HCT116 (cell line): ENCODE measurements at regions not wholly inside any gene's neighbourhood (a gene's known extent, or its start where the extent isn't known, plus 50 kb on each side); places are given as distances from the start of the nearest gene placed in this dataset.

Experiments used
- ATAC-seq: fragments of 200-7000 bp; cut with Tn5 transposase; 2 replicates; pipeline ENCODE4 v1.9.1; 2020; ENCODE audit warnings: mild to moderate bottlenecking, moderate library complexity
- BruUV-seq: library from RNA; stranded (reverse); fragments of 400-500 nt; replicated peaks from 2 replicates; lab custom pipeline; 2021; lab: Mats Ljungman, UMichigan
- CTCF ChIA-PET: fragments of 300-600 bp; sonication (Branson Sonifier 250); formaldehyde crosslinking; loops from one replicate; lab custom pipeline; 2021; ENCODE audit warnings: antibody characterized with exemption; lab: Charles Lee
- POLR2A ChIA-PET: fragments of 300-600, 350-600 bp; sonication (Branson Sonifier 250); formaldehyde crosslinking; loops from one replicate; lab custom pipeline; 2021; ENCODE audit warnings: antibody characterized with exemption; lab: Charles Lee
- RAD21 ChIA-PET, 2 experiments: fragments of 300-600 bp; sonication (Branson Sonifier 250); formaldehyde crosslinking; loops; one replicate each; lab custom pipeline; 2023; ENCODE audit warnings: low total read pairs in 2 of 2; ENCODE audit not compliant: uncharacterized antibody in 2 of 2, unreplicated experiment in 2 of 2, low non-redundant PET in 1 of 2; lab: Charles Lee
- DNase-seq: peaks from one replicate; pipeline ENCODE4 v3.0.0-alpha.2; 2010; ENCODE audit warnings: low read depth, low spot score
- H2AFZ ChIP-seq: fragments of 200-600 bp; shearing (Covaris generic), sonication (generic); 2 replicates; pipeline ENCODE4 v1.6.1; 2017; ENCODE audit warnings: low read depth, mixed run types, mixed read lengths, antibody characterized with exemption, low read length; ENCODE audit not compliant: poor library complexity, severe bottlenecking
- H3K27ac ChIP-seq: 2 replicates; pipeline ENCODE4 v1.5.1; 2012; ENCODE audit warnings: low read depth, low read length
- H3K27me3 ChIP-seq: fragments of 200-600 bp; sonication (generic); 2 replicates; pipeline ENCODE4 v1.6.1; 2016; ENCODE audit warnings: mixed run types, low read length, mixed read lengths; ENCODE audit not compliant: insufficient read depth
- H3K36me3 ChIP-seq, 2 experiments: fragments of 200-500 bp in 1 of 2; fragments of 200-600 bp in 1 of 2; sonication (Bioruptor generic) in 1 of 2; sonication (generic) in 1 of 2; 2 replicates each; pipeline versions ENCODE4 v1.5.1 to v1.6.1; 2014 to 2016; ENCODE audit warnings: low read length in 2 of 2, inconsistent platforms in 1 of 2, mixed read lengths in 1 of 2, mixed run types in 1 of 2; ENCODE audit not compliant: insufficient read depth in 2 of 2, control insufficient read depth in 1 of 2
- H3K4me1 ChIP-seq, 2 experiments: fragments of 200-600 bp in 1 of 2; sonication (generic) in 1 of 2; 2 replicates each; pipeline versions ENCODE4 v1.5.1 to v1.6.1; 2012 to 2017; ENCODE audit warnings: low read length in 2 of 2, inconsistent platforms in 1 of 2, mild to moderate bottlenecking in 1 of 2, mixed read lengths in 1 of 2, mixed run types in 1 of 2, moderate library complexity in 1 of 2; ENCODE audit not compliant: insufficient read depth in 2 of 2, control insufficient read depth in 1 of 2
- H3K4me2 ChIP-seq: fragments of 200-600 bp; sonication (generic); 2 replicates; pipeline ENCODE4 v1.6.1; 2017; ENCODE audit warnings: mixed run types, low read length, mixed read lengths
- H3K4me3 ChIP-seq, 2 experiments: fragments of 200-600 bp in 1 of 2; sonication (generic) in 1 of 2; replicated peaks in 1 of 2; 2 replicates each; pipeline ENCODE4 v1.5.1; 2011 to 2016; ENCODE audit warnings: low read length in 2 of 2, control low read depth in 1 of 2, low read depth in 1 of 2, mild to moderate bottlenecking in 1 of 2, mixed read lengths in 1 of 2, mixed run types in 1 of 2
- H3K79me2 ChIP-seq: fragments of 200-600 bp; sonication (generic); 2 replicates; pipeline ENCODE4 v1.6.1; 2017; ENCODE audit warnings: mild to moderate bottlenecking, mixed run types, low read length, moderate library complexity, mixed read lengths; ENCODE audit not compliant: insufficient read depth
- H3K9ac ChIP-seq: fragments of 200-600 bp; sonication (generic); 2 replicates; pipeline ENCODE4 v1.6.1; 2016; ENCODE audit warnings: low read length, mixed read lengths
- H3K9me2 ChIP-seq: fragments of 200-600 bp; sonication (generic), shearing (Covaris generic); 2 replicates; pipeline ENCODE4 v1.6.1; 2017; ENCODE audit warnings: mixed run types, mild to moderate bottlenecking, moderate library complexity; ENCODE audit not compliant: insufficient read depth
- H3K9me3 ChIP-seq, 2 experiments: fragments of 200-500 bp in 1 of 2; fragments of 200-600 bp in 1 of 2; sonication (Bioruptor generic) in 1 of 2; sonication (generic) in 1 of 2; 2 replicates each; pipeline ENCODE4 v1.6.1; 2014 to 2017; ENCODE audit warnings: low read length in 2 of 2, mixed read lengths in 2 of 2, inconsistent platforms in 1 of 2, low read depth in 1 of 2, mild to moderate bottlenecking in 1 of 2, mixed run types in 1 of 2, moderate library complexity in 1 of 2; ENCODE audit not compliant: control insufficient read depth in 1 of 2, insufficient read depth in 1 of 2
- H4K20me1 ChIP-seq: fragments of 200-600 bp; sonication (generic), shearing (Covaris generic); 2 replicates; pipeline ENCODE4 v1.6.1; 2017; ENCODE audit warnings: mixed run types, mild to moderate bottlenecking, moderate library complexity; ENCODE audit not compliant: insufficient read depth
- ATF3 ChIP-seq: IDR thresholded peaks from 2 replicates; pipeline ENCODE4 v1.6.1; 2012
- CBX3 ChIP-seq: IDR thresholded peaks from 2 replicates; pipeline ENCODE4 v1.6.1; 2012; ENCODE audit warnings: low read depth
- CEBPB ChIP-seq: IDR thresholded peaks from 2 replicates; pipeline ENCODE4 v1.6.1; 2012; ENCODE audit warnings: low read depth
- EGR1 ChIP-seq: IDR thresholded peaks from 2 replicates; pipeline ENCODE4 v1.6.1; 2012; ENCODE audit warnings: low read depth
- ELF1 ChIP-seq: IDR thresholded peaks from 2 replicates; pipeline ENCODE4 v1.6.1; 2012; ENCODE audit warnings: low read depth, borderline replicate concordance
- EZH2 ChIP-seq: fragments of 200-600 bp; sonication (generic); IDR thresholded peaks from 2 replicates; pipeline ENCODE4 v1.6.1; 2017; ENCODE audit warnings: antibody characterized with exemption, mixed run types
- FOSL1 ChIP-seq: IDR thresholded peaks from 2 replicates; pipeline ENCODE4 v1.6.1; 2012; ENCODE audit warnings: low read depth
- JUND ChIP-seq: IDR thresholded peaks from 2 replicates; pipeline ENCODE4 v1.6.1; 2012
- MAX ChIP-seq: IDR thresholded peaks from 2 replicates; pipeline ENCODE4 v1.6.1; 2012
- RAD21 ChIP-seq: IDR thresholded peaks from 2 replicates; pipeline ENCODE4 v1.6.1; 2012; ENCODE audit warnings: low read depth, mild to moderate bottlenecking
- SIN3A ChIP-seq: IDR thresholded peaks from 2 replicates; pipeline ENCODE4 v1.6.1; 2012; ENCODE audit warnings: low read depth
- SP1 ChIP-seq: IDR thresholded peaks from 2 replicates; pipeline ENCODE4 v1.6.1; 2012; ENCODE audit warnings: low read depth
- SRF ChIP-seq: IDR thresholded peaks from 2 replicates; pipeline ENCODE4 v1.6.1; 2012; ENCODE audit warnings: low read depth
- TCF7L2 ChIP-seq: IDR thresholded peaks from 2 replicates; pipeline ENCODE4 v1.7.0; 2011; ENCODE audit warnings: borderline replicate concordance, inconsistent platforms; ENCODE audit not compliant: insufficient read depth, insufficient read length; ENCODE audit errors: extremely low read depth
- YY1 ChIP-seq: IDR thresholded peaks from 2 replicates; pipeline ENCODE4 v1.6.1; 2011; ENCODE audit warnings: low read length, low read depth, moderate library complexity, mild to moderate bottlenecking; ENCODE audit not compliant: insufficient replicate concordance; ENCODE audit errors: extremely low read depth
- ZBTB33 ChIP-seq: IDR thresholded peaks from 2 replicates; pipeline ENCODE4 v1.6.1; 2011; ENCODE audit warnings: mild to moderate bottlenecking, low read length, moderate library complexity; ENCODE audit not compliant: insufficient replicate concordance; ENCODE audit errors: extremely low read depth
- ZFX ChIP-seq: fragments of 450-650 bp; IDR thresholded peaks from 2 replicates; pipeline ENCODE4 v1.6.1; 2017
- ZNF274 ChIP-seq: fragments of 200-500 bp; sonication (Bioruptor generic); IDR thresholded peaks from 2 replicates; pipeline ENCODE4 v1.6.1; 2014; ENCODE audit warnings: mild to moderate bottlenecking, low read depth, low read length, inconsistent platforms
- intact Hi-C: fragments of 100-400 bp; cut with micrococcal nuclease; formaldehyde crosslinking; loops from 2 replicates; pipeline ENCODE4 v1.10.0; 2022

GRCh38 chr5:23035555-23036090 lies 182.5 kb upstream of the CDH12 start:
- no peaks in the 10 kb centered on the region for H4K20me1 ChIP-seq
- no peak overlapping the region for H2AFZ ChIP-seq
- RAD21 ChIA-PET: no interaction called here
- no peak overlapping the region for H3K4me3 ChIP-seq
- no peaks in the 10 kb centered on the region for H3K27me3 ChIP-seq
- intact Hi-C loops: no loop called here
- no peak for ATAC-seq
- no peak overlapping the region for H3K27ac ChIP-seq
- CTCF ChIA-PET: no interaction called here
- no peaks in the 10 kb centered on the region for H3K9me2 ChIP-seq
- TF ChIP-seq SRF (no peak), YY1 (no peak), FOSL1 (no peak)
- TF ChIP-seq, all 23 proteins: peak for 0
- H3K36me3 ChIP-seq: no peaks in the 10 kb centered on the region
- H3K9me3 ChIP-seq: peaks cover 3 to 15% of the 10 kb centered on the region in 2 experiments; a peak in 3 of 4 replicates
- no peak overlapping the region for H3K9ac ChIP-seq
- H3K4me2 ChIP-seq: no peak overlapping the region
- H3K79me2 ChIP-seq: no peaks in the 10 kb centered on the region
- POLR2A ChIA-PET: no interaction called here
- DNase-seq: no peak
- no TSS peak for BruUV-seq
- H3K4me1 ChIP-seq: no peaks in the 10 kb centered on the region

GRCh38 chr5:23033864-23034263 lies 180.7 kb upstream of the CDH12 start:
- RAD21 ChIA-PET: no interaction called here

More at GRCh38 chr5:23033864-23034263, 180.7 kb upstream of the CDH12 start:
- TF ChIP-seq ELF1 (no peak), FOSL1 (no peak), TCF7L2 (no peak), SRF (no peak), MAX (no peak), ZBTB33 (no peak), SIN3A (no peak), ZFX (no peak), SP1 (no peak), ZNF274 (no peak), CBX3 (no peak), ATF3 (no peak), YY1 (no peak), EZH2 (no peak), EGR1 (no peak), RAD21 (no peak), CEBPB (no peak), JUND (no peak)
- ATAC-seq: no peak
- Histone ChIP-seq H2AFZ (no peak overlapping the region), H3K9me2 (no peaks in the 10 kb centered on the region), H3K9me3 (peaks cover 8 to 25% of the 10 kb centered on the region in 2 experiments; a peak in 3 of 4 replicates), H4K20me1 (no peaks in the 10 kb centered on the region), H3K9ac (no peak overlapping the region), H3K4me3 (no peak overlapping the region), H3K4me1 (no peaks in the 10 kb centered on the region), H3K4me2 (no peak overlapping the region), H3K79me2 (no peaks in the 10 kb centered on the region), H3K27me3 (no peaks in the 10 kb centered on the region), H3K27ac (no peak overlapping the region), H3K36me3 (no peaks in the 10 kb centered on the region)
- ChIA-PET POLR2A (no interaction called here), CTCF (no interaction called here)
- no TSS peak for BruUV-seq
- intact Hi-C loops: no loop called here
- no peak for DNase-seq
